PC-9 (cell line): ENCODE measurements at regions not wholly inside any gene's neighbourhood (a gene's known extent, or its start where the extent isn't known, plus 50 kb on each side); places are given as distances from the start of the nearest gene placed in this dataset.

Experiments
- EZH2 ChIP-seq: fragments of 200-600 bp; sonication (generic); IDR thresholded peaks from 2 replicates; pipeline ENCODE4 v1.8.0; 2017; ENCODE audit warnings: antibody characterized with exemption, low read depth
- TF ChIP-seq, protein P1 (sequence below): fragments of 200-600 bp; sonication (generic); conservative IDR thresholded peaks from 2 replicates; pipeline ENCODE4 v1.6.1; 2017; ENCODE audit warnings: mixed run types, antibody characterized with exemption, mild to moderate bottlenecking, moderate library complexity

DNA sequence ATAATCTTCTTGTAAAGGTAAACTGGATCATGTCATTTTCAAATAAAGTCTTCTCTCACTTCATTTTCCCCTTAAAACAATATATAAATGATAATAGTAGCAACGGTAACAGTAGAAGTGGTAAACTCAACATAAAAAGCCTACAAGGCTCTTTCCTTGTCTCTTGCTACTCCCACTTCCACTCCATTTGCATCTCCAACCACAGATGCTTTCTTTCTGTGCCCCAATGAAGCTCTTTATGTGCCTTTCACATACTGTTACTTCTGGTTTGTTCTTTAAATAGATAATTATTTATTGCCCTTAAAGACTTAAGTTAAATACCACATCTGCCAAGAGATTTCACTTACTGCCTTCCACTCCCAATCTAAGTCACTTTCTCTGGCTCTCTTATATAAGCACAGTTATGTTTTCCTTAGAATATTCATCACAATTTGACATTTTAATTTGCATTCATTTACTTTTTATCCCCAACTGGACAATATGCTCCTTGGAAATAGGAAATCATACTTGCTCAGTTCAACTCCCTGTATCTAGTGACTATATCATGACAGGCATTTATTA is 149.9 kb downstream of the CRPPA start:
- TF ChIP-seq, protein P1, sequence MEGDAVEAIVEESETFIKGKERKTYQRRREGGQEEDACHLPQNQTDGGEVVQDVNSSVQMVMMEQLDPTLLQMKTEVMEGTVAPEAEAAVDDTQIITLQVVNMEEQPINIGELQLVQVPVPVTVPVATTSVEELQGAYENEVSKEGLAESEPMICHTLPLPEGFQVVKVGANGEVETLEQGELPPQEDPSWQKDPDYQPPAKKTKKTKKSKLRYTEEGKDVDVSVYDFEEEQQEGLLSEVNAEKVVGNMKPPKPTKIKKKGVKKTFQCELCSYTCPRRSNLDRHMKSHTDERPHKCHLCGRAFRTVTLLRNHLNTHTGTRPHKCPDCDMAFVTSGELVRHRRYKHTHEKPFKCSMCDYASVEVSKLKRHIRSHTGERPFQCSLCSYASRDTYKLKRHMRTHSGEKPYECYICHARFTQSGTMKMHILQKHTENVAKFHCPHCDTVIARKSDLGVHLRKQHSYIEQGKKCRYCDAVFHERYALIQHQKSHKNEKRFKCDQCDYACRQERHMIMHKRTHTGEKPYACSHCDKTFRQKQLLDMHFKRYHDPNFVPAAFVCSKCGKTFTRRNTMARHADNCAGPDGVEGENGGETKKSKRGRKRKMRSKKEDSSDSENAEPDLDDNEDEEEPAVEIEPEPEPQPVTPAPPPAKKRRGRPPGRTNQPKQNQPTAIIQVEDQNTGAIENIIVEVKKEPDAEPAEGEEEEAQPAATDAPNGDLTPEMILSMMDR: no peak
- TF ChIP-seq EZH2: no peak
